HG02759 (cell line): ENCODE measurements at regions not wholly inside any gene's neighbourhood (a gene's known extent, or its start where the extent isn't known, plus 50 kb on each side); places are given as distances from the start of the nearest gene placed in this dataset.
"Not testable (repeated sequence)": the region's sequence is repeated elsewhere in the genome, so short reads cannot be mapped to it uniquely, and the experiment has no call there.

Experiments
- ATAC-seq: cut with Tn5 transposase; IDR thresholded peaks from one replicate; pipeline ENCODE4 v1.9.1; 2021; ENCODE audit warnings: mild to moderate bottlenecking, moderate library complexity; ENCODE audit not compliant: unreplicated experiment

DNA sequence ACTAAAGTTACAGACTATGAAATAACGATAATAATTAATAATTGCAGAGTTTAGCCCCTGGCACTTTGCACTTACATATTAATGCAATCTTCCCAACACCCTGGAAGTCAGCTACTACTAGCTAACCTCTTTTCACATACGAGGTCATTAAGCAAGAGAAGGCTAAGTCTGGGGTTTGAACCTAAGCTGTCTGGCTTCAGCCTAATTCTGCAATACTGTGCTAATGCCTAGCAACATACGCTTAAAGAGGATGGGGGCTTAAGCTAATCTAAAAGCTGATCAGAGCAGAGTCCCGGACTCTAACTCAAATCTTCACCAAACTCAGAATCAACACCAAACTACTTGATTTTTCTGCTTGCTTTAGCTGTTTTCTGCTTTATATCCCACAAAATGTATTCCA is 168.7 kb upstream of the GNAI1 start:
- no peak for ATAC-seq

DNA sequence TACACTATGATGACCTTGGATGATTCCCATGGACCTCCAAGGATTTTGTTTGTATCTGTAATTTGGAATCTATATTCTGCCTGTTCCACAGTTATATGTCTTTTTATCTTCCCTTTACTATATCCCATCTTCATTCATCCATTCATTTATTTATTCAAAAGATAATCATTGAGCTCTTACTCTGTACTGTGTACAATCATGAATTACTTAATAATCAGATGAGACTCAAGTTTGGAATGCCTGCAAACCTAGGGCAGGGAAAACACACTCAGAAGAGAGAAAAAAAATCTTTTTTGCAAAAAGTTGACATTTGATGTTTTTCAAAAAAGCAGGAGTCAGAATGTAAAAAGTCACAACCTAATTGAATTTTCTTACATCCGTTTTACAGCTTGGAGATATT is 170.2 kb upstream of the GNAI1 start:
- ATAC-seq = no peak

DNA sequence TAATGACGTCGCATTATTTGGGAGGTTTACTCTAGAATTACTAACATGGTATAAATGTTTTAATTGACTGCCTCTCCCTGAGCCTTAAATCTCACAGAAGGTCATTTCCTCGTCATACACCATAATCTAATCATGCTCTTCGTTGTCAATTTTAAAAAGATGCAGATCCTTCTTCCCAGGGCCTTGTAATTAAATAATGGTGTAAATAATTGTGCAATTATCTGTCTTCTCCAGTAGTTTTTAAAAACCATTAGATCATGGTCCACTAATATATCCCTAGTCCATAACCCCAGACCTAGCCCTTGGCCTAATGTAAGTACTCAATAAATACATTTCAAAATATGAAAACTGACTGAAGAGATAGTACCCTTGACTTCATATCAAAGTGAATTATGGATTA is 181.5 kb upstream of the GNAI1 start:
- no peak for ATAC-seq

GRCh38 chr7:79952399-79952798 is 182.2 kb upstream of the GNAI1 start:
- no peak for ATAC-seq

GRCh38 chr7:79951415-79951814 is 183.2 kb upstream of the GNAI1 start:
- no peak for ATAC-seq

DNA sequence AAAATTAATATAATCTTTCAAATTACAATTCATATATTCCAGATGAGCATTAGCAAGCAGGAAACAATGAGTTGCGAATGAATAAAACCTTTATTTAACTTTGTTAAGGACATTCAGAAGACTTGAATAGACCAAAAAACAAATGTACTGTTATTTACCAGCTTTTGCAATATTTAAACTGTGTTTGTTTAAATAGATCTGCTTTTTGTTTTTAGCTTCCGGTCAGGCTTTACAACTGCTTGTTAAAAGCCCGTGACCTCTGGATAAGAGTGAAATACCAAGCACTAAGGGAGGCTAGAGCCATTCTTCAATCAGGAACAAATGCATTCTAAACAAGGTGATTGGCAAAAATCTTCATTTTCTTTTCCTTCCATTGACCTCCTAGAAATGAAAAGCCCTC is 184.9 kb upstream of the GNAI1 start:
- ATAC-seq = no peak

- ATAC-seq = no peak
These were observed 198.2 kb upstream of the GNAI1 start for GRCh38 chr7:79936281-79936983.

- no peak for ATAC-seq
These were observed 199.9 kb upstream of the GNAI1 start for GRCh38 chr7:79934727-79935126.

DNA sequence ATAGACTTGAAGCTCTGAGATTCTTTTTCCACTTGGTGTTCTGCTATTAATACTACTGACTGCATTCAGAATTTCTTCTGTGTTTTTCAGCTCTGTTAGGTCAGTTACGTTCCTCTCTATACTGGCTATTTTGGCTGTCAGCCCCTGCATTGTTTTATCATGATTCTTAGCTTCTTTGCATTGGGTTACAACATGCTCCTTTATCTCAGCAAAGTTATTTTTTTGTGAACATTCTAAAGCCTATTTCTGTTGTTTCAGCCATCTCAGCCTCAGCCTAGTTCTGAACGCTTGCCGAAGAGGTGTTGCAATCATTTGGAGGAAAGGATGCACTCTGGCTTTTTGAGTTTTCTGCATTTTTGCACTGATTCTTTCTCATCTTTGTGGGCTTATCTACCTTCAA is 201.5 kb upstream of the GNAI1 start:
- ATAC-seq = no peak

- ATAC-seq = no peak
These were observed 204.0 kb upstream of the GNAI1 start for GRCh38 chr7:79930604-79931003.

DNA sequence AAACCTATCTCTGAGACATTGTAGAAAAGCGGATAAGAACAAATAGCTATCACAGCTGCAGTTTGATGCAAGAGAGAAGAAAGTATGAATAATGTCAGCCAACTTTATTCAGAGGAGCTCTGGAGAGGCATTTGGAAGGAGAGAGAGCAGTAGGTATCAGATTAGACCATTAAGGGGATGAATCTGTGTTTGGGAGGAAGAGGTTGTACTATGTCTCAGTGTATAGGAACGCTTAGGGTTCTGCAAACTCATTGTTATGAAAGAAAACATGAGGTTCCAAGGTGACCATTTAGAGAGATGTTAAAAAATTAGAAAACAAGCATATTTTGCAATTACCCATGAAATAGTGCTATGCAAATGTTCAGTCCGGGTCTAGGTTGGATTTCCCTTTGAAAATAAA is 207.5 kb upstream of the GNAI1 start:
- ATAC-seq = no peak

DNA sequence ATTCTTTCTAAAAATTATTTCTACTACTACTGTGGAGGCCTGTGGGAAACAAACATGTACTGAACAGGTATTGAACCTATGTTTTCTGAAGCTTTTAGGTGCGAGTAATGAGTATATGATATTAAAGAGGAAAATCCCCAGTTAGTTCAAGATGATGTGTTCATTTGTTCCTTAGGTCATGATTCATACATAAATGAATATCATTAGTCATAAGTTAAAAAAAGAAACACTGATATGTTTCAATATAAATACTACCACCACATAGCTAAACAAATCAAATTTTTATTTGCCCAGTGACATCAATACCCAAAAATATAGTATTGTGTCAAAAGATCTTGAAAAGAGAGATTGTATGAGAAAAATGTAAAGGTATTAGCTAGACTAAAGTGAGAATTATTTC is 210.7 kb upstream of the GNAI1 start:
- ATAC-seq = no peak

DNA sequence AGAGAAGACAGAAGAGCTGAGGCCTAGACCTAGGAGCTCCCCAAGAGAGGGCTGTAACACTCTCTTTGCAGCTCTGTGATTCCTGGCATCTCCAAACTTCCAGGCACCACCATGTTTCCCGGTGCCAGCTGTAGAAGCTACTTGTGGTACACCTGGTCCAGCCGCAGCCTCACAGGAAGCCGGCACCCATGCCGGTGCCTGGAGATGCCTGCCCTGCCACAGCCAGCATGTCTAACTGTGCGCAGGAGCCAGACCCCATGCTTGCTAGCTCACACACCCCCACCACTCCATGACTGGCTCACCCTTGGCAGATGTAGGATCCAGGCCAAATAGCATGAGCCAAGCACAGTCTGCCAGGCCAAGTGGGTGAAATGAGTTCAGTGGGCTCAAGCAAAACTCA is 211.7 kb upstream of the GNAI1 start:
- no peak for ATAC-seq

DNA sequence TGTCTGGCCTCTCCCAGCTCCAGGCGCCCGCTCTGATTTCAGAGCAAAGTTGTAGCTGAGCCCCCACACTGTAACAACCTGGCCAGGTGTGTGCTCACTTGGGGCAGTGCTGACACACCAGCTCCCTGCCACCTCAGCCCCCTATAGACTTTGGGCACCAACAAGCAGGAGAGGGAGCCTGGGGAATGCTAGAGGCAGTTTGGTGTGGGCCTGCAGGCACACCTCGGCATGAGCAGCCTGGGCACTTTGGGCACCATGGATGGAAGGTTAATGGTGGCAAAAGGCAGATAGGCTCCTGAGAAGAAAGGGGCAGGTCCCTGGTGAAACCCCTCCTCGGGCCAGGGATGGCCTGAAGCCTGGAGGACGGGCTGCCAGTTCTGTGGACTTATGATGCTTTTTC is 212.7 kb upstream of the GNAI1 start:
- no peak for ATAC-seq

DNA sequence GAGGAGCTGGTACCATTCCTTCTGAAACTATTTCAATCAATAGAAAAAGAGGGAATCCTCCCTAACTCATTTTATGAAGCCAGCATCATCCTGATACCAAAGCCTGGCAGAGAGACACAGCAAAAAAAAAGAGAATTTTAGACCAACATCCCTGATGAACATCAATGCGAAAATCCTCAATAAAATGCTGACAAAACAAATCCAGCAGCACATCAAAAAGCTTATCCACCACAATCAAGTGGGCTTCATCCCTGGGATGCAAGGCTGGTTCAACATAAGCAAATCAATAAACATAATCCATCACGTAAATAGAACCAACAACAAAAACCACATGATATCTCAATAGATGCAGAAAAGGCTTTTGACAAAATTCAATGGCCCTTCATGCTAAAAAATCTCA is 216.0 kb upstream of the GNAI1 start:
- ATAC-seq = not testable (repeated sequence)

DNA sequence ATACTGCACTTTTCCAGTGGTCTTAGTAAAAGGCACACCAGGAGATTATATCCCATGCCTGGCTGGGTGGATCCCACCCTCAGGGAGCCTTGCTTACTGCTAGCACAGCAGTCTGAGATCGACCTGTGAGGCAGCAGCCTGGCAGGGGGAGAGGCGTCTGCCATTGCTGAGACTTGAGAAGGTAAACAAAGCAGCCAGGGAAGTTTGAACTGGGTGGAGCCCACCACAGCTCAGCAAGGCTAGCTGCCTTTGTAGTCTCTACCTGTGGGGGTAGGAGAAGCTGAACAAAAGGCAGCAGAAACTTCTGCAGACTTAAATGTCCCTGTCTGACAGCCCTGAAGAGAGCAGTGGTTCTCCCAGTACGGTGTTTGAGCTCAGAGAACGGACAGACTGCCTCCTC is 219.3 kb upstream of the GNAI1 start:
- not testable (repeated sequence) for ATAC-seq

- ATAC-seq = no peak
These were observed 222.4 kb upstream of the GNAI1 start for GRCh38 chr7:79912213-79912633.

DNA sequence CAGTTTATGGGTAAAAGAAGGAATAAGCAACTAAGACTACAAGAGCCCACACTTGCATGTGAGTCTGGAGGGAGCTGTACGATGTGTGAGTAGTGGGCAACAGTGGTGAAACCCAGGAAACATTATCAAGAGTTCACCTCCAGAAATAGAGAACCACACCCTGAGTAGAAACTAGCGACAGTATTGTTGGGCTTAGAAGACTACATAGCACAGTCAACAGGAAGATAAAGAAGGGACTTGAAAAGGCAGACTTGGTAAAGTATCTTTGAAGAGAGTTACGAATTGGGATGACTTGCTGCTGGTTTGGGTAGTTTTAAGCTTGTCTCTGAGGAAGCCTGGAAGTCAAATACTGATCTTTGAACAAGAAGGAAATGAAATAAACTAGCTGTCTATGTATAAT is 223.2 kb upstream of the GNAI1 start:
- no peak for ATAC-seq

DNA sequence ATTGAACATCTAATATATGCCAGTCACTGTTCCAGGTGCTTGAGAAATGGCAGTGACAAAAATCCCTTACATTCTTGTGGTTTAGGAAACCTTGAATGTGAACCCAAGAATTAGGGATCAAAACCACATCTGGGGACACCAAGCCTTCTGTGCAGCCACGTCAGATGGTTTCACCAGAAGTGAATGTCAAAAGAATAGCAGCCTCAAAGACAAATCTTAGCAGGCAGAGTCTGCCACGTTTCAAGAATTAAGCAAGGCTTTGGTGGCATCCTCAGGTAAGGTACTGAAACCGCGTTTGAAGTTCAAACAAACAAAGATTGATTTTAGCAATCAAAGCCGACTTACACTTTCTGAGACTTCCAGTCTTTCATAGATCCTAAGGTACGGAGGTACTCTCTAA is 225.5 kb upstream of the GNAI1 start:
- no peak for ATAC-seq

GRCh38 chr7:79897166-79897565 is 237.5 kb upstream of the GNAI1 start:
- ATAC-seq = no peak

GRCh38 chr7:79893991-79894390 is 240.6 kb upstream of the GNAI1 start:
- ATAC-seq = no peak

DNA sequence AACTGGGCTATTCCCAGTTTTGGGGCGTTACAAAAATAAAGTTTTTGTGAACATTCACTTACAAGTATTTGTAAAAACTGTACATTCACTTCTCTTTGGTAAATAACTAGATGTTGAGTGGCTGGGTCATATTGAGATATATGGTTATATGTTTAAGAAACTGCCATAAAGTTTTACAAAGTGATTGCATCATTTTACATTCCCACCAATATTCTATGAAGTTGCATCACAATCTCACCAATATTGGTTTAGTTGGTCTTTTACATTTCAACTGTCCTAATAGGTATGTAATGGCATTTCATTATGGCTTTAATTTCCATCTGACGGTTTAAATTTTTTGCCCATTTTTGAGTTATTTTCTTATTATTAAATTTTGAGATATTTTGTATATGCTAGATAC is 251.7 kb upstream of the GNAI1 start:
- no peak for ATAC-seq

GRCh38 chr7:79880312-79880711 is 254.3 kb upstream of the GNAI1 start:
- no peak for ATAC-seq
